ENCODE measurements at regions not wholly inside any gene's neighbourhood (a gene's known extent, or its start where the extent isn't known, plus 50 kb on each side); places are given as distances from the start of the nearest gene placed in this dataset.

GRCh38 chr5:146971401-146971800 lies 92.8 kb upstream of the PPP2R2B start:
- TF ChIP-seq CTCF (IDR thresholded peaks at IDR 0.05; ENCODE audit: extremely low read depth in 1 of 2, insufficient read depth in 1 of 2, low read depth in 1 of 2, low read length in 2 of 2) (no peak), MAX (IDR thresholded peaks at IDR 0.05; ENCODE audit: insufficient read depth, insufficient read length) (no peak), EZH2 (IDR thresholded peaks at IDR 0.05; ENCODE audit: borderline replicate concordance, low read depth, low read length, severe bottlenecking) (no peak), JUN (IDR thresholded peaks at IDR 0.05; ENCODE audit: borderline replicate concordance, insufficient read depth, insufficient read length, low read depth) (no peak), POLR2A (IDR thresholded peaks at IDR 0.05; ENCODE audit: low read depth, low read length) (no peak), POLR2AphosphoS5 (IDR thresholded peaks at IDR 0.05; ENCODE audit: insufficient read depth, low read depth, low read length) (no peak), GATA2 (IDR thresholded peaks at IDR 0.05; ENCODE audit: insufficient read depth, insufficient read length, low read depth, low read length) (no peak)

Data from endothelial cell of umbilical vein (primary cell).